ENCODE measurements at regions not wholly inside any gene's neighbourhood (a gene's known extent, or its start where the extent isn't known, plus 50 kb on each side); places are given as distances from the start of the nearest gene placed in this dataset.

- Histone ChIP-seq H3K4me2 (ENCODE audit: low read length) (no peak overlapping the region), H3K36me3 (ENCODE audit: insufficient read depth, low read length) (no peaks in the 10 kb centered on the region), H3K9me3 (ENCODE audit: low read length) (no peaks in the 10 kb centered on the region), H3K27ac (ENCODE audit: low read length) (no peak overlapping the region), H3K4me3 (ENCODE audit: low read length) (no peak overlapping the region), H3K9me2 (ENCODE audit: insufficient read depth, low read length) (no peaks in the 10 kb centered on the region), H3F3A (ENCODE audit: insufficient read depth, low read length, poor library complexity, severe bottlenecking) (no peaks in the 10 kb centered on the region), H2AFZ (ENCODE audit: low read depth, low read length) (no peak overlapping the region), H4K20me1 (ENCODE audit: insufficient read depth) (no peaks in the 10 kb centered on the region), H3K79me2 (replicated peaks; ENCODE audit: insufficient read depth, low read length) (no peaks in the 10 kb centered on the region), H3K27me3 (ENCODE audit: insufficient read depth, low read depth, low read length) (no peaks in the 10 kb centered on the region), H3K9ac (ENCODE audit: low read length) (no peak overlapping the region)
- TF ChIP-seq CTCF (IDR thresholded peaks at IDR 0.05; ENCODE audit: poor library complexity, severe bottlenecking) (no peak), EZH2 (IDR thresholded peaks at IDR 0.05; ENCODE audit: borderline replicate concordance, insufficient read depth, low read length, poor library complexity, severe bottlenecking) (no peak), RAD21 (conservative IDR thresholded peaks at IDR 0.05) (no peak), POLR2AphosphoS5 (IDR thresholded peaks at IDR 0.05) (no peak), REST (IDR thresholded peaks at IDR 0.05; ENCODE audit: borderline replicate concordance) (no peak), TAF1 (IDR thresholded peaks at IDR 0.05; ENCODE audit: low read depth) (no peak), SMC3 (conservative IDR thresholded peaks at IDR 0.05; ENCODE audit: poor library complexity) (no peak), EP300 (conservative IDR thresholded peaks at IDR 0.05; ENCODE audit: poor library complexity, severe bottlenecking) (no peak)
These were observed 63.4 kb upstream of the RAB3GAP2 start for GRCh38 chr1:220335668-220336067.

- Histone ChIP-seq H3K9me3 (ENCODE audit: low read length) (no peaks in the 10 kb centered on the region), H2AFZ (ENCODE audit: low read depth, low read length) (no peak overlapping the region), H3F3A (ENCODE audit: insufficient read depth, low read length, poor library complexity, severe bottlenecking) (no peaks in the 10 kb centered on the region), H3K9ac (ENCODE audit: low read length) (no peak overlapping the region), H3K27me3 (ENCODE audit: insufficient read depth, low read depth, low read length) (no peaks in the 10 kb centered on the region), H4K20me1 (ENCODE audit: insufficient read depth) (no peaks in the 10 kb centered on the region), H3K4me3 (ENCODE audit: low read length) (no peak overlapping the region), H3K4me2 (ENCODE audit: low read length) (no peak overlapping the region), H3K9me2 (ENCODE audit: insufficient read depth, low read length) (no peaks in the 10 kb centered on the region), H3K79me2 (replicated peaks; ENCODE audit: insufficient read depth, low read length) (no peaks in the 10 kb centered on the region), H3K27ac (ENCODE audit: low read length) (no peak overlapping the region), H3K36me3 (ENCODE audit: insufficient read depth, low read length) (no peaks in the 10 kb centered on the region)
- no peak for TF ChIP-seq SMC3 (conservative IDR thresholded peaks at IDR 0.05; ENCODE audit: poor library complexity)
These were observed 59.1 kb upstream of the RAB3GAP2 start for GRCh38 chr1:220331318-220331717.

- Histone ChIP-seq H3K9ac (ENCODE audit: low read length) (no peak overlapping the region), H4K20me1 (ENCODE audit: insufficient read depth) (no peaks in the 10 kb centered on the region), H3F3A (ENCODE audit: insufficient read depth, low read length, poor library complexity, severe bottlenecking) (no peaks in the 10 kb centered on the region), H2AFZ (ENCODE audit: low read depth, low read length) (no peak overlapping the region), H3K4me3 (ENCODE audit: low read length) (no peak overlapping the region), H3K79me2 (replicated peaks; ENCODE audit: insufficient read depth, low read length) (no peaks in the 10 kb centered on the region), H3K9me3 (ENCODE audit: low read length) (no peaks in the 10 kb centered on the region), H3K9me2 (ENCODE audit: insufficient read depth, low read length) (no peaks in the 10 kb centered on the region), H3K36me3 (ENCODE audit: insufficient read depth, low read length) (no peaks in the 10 kb centered on the region), H3K27me3 (ENCODE audit: insufficient read depth, low read depth, low read length) (no peaks in the 10 kb centered on the region), H3K27ac (ENCODE audit: low read length) (no peak overlapping the region), H3K4me2 (ENCODE audit: low read length) (no peak overlapping the region)
- TF ChIP-seq SMC3 (conservative IDR thresholded peaks at IDR 0.05; ENCODE audit: poor library complexity) (no peak), MXI1 (conservative IDR thresholded peaks at IDR 0.05; ENCODE audit: poor library complexity, severe bottlenecking) (no peak), RAD21 (conservative IDR thresholded peaks at IDR 0.05) (no peak), TAF1 (IDR thresholded peaks at IDR 0.05; ENCODE audit: low read depth) (no peak), POLR2AphosphoS5 (IDR thresholded peaks at IDR 0.05) (no peak), EP300 (conservative IDR thresholded peaks at IDR 0.05; ENCODE audit: poor library complexity, severe bottlenecking) (no peak), REST (IDR thresholded peaks at IDR 0.05; ENCODE audit: borderline replicate concordance) (no peak), EZH2 (IDR thresholded peaks at IDR 0.05; ENCODE audit: borderline replicate concordance, insufficient read depth, low read length, poor library complexity, severe bottlenecking) (no peak), CTCF (IDR thresholded peaks at IDR 0.05; ENCODE audit: poor library complexity, severe bottlenecking) (no peak)
These were observed 58.0 kb upstream of the RAB3GAP2 start for GRCh38 chr1:220330265-220330664.
